ENCODE measurements at regions not wholly inside any gene's neighbourhood (a gene's known extent, or its start where the extent isn't known, plus 50 kb on each side); places are given as distances from the start of the nearest gene placed in this dataset.

DNA sequence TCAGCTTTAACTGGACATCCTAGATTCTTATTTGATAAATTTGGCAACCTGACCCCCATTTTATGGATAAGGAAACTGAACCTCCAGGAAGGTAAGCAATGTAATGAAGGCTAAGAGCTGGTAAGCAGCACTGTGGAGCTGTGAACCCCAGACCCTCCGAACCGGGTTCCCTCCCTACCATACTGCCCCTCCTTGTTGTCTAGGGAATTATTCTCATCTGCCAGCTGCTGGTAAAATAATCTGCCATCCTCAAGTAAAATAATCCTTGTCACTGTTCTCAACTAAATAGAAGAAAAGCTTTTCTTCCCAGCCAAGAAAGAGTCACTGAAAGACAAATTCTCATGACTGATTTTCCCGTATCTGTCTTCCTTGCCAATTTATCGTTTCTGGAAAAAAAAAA lies 55.8 kb upstream of the PRDX6 start:
- TF ChIP-seq, protein P1, sequence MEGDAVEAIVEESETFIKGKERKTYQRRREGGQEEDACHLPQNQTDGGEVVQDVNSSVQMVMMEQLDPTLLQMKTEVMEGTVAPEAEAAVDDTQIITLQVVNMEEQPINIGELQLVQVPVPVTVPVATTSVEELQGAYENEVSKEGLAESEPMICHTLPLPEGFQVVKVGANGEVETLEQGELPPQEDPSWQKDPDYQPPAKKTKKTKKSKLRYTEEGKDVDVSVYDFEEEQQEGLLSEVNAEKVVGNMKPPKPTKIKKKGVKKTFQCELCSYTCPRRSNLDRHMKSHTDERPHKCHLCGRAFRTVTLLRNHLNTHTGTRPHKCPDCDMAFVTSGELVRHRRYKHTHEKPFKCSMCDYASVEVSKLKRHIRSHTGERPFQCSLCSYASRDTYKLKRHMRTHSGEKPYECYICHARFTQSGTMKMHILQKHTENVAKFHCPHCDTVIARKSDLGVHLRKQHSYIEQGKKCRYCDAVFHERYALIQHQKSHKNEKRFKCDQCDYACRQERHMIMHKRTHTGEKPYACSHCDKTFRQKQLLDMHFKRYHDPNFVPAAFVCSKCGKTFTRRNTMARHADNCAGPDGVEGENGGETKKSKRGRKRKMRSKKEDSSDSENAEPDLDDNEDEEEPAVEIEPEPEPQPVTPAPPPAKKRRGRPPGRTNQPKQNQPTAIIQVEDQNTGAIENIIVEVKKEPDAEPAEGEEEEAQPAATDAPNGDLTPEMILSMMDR (IDR thresholded peaks at IDR 0.05 in 2 of 3, conservative IDR thresholded peaks at IDR 0.05 in 1 of 3; ENCODE audit: insufficient read depth in 2 of 3, low read depth in 1 of 3, low read length in 3 of 3), result no peak
- no peak for TF ChIP-seq SMAD1 (IDR thresholded peaks at IDR 0.05; ENCODE audit: low read depth, low read length, partially characterized antibody)
- no peak for TF ChIP-seq CHD2 (IDR thresholded peaks at IDR 0.05; ENCODE audit: low read depth, low read length)
